Tibial nerve (tissue), 4 donors: ENCODE measurements at regions not wholly inside any gene's neighbourhood (a gene's known extent, or its start where the extent isn't known, plus 50 kb on each side); places are given as distances from the start of the nearest gene placed in this dataset.

ENCODE experiments used
- EP300 ChIP-seq, 2 donors: sonication (generic); formaldehyde crosslinking; IDR thresholded peaks; one replicate each; pipeline ENCODE4 v1.6.1; 2017; ENCODE audit warnings: antibody characterized with exemption in 2 of 2, mild to moderate bottlenecking in 1 of 2
- POLR2A ChIP-seq, 2 donors: fragments of 450-650 bp; IDR thresholded peaks; one replicate each; pipeline ENCODE4 v1.6.1; 2017; ENCODE audit warnings: antibody characterized with exemption in 2 of 2, mild to moderate bottlenecking in 2 of 2, moderate library complexity in 2 of 2
- TF ChIP-seq, protein P1 (sequence below), 5 experiments: fragments of 200-600 bp in 3 of 5; fragments of 450-650 bp in 2 of 5; sonication (generic) in 3 of 5; IDR thresholded peaks; one replicate each; pipeline ENCODE4 v1.5.1; 2016 to 2019; ENCODE audit warnings: antibody characterized with exemption in 5 of 5, mild to moderate bottlenecking in 3 of 5, moderate library complexity in 2 of 5

DNA sequence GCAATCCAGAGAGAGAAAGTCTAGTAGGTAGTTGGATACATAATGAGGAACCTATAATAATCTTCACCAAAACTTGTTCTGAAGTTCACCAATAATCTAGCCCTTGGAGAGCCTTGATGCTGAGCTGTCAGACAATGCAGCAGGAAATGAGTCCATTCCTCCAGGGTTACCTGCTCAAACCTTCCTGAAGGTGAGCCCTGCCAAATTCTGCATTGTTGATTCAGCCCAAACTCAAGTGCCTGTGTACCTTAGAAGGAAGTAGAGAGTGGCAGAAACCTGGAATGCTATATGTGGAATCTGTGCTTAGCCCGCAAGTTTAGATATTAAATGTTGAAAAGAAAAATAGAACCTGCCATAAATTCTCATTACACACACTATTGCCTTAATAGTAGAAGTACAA is 77.4 kb upstream of the SPON1 start:
- TF ChIP-seq, protein P1, sequence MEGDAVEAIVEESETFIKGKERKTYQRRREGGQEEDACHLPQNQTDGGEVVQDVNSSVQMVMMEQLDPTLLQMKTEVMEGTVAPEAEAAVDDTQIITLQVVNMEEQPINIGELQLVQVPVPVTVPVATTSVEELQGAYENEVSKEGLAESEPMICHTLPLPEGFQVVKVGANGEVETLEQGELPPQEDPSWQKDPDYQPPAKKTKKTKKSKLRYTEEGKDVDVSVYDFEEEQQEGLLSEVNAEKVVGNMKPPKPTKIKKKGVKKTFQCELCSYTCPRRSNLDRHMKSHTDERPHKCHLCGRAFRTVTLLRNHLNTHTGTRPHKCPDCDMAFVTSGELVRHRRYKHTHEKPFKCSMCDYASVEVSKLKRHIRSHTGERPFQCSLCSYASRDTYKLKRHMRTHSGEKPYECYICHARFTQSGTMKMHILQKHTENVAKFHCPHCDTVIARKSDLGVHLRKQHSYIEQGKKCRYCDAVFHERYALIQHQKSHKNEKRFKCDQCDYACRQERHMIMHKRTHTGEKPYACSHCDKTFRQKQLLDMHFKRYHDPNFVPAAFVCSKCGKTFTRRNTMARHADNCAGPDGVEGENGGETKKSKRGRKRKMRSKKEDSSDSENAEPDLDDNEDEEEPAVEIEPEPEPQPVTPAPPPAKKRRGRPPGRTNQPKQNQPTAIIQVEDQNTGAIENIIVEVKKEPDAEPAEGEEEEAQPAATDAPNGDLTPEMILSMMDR (IDR thresholded peaks at IDR 0.05) = no peak
- TF ChIP-seq POLR2A (IDR thresholded peaks at IDR 0.05) (no peak), EP300 (IDR thresholded peaks at IDR 0.05) (no peak)
